K562 (cell line): ENCODE measurements at regions not wholly inside any gene's neighbourhood (a gene's known extent, or its start where the extent isn't known, plus 50 kb on each side); places are given as distances from the start of the nearest gene placed in this dataset.

ENCODE experiments used
- ATF7 ChIP-seq: fragments of 450-650 bp; IDR thresholded peaks from 2 replicates; pipeline ENCODE4 v1.7.1; 2014; ENCODE audit warnings: mild to moderate bottlenecking, moderate library complexity
- CBFA2T2 ChIP-seq: fragments of 450-650 bp; conservative IDR thresholded peaks from 2 replicates; pipeline ENCODE4 v1.6.1; 2017; ENCODE audit warnings: mild to moderate bottlenecking
- CXXC5 ChIP-seq: fragments of 250-450 bp; sonication (Bioruptor Pico); IDR thresholded peaks from 2 replicates; pipeline ENCODE4 v1.8.0; 2022; ENCODE audit warnings: inconsistent platforms, mild to moderate bottlenecking, moderate library complexity
- HNRNPH1 ChIP-seq: fragments of 200-400 bp; formaldehyde crosslinking; optimal IDR thresholded peaks from 2 replicates; pipeline ENCODE3; 2017; ENCODE audit warnings: low read depth, mild to moderate bottlenecking, low read length, moderate library complexity
- JUND ChIP-seq, 2 experiments: IDR thresholded peaks; 2 replicates in 1 of 2; 3 replicates in 1 of 2; pipeline ENCODE4 v1.6.1; 2011; ENCODE audit warnings: borderline replicate concordance in 2 of 2, low read depth in 2 of 2, low read length in 2 of 2, improper control_type of control experiment in 1 of 2, missing biosample characterization in 1 of 2, missing genetic modification characterization in 1 of 2, missing genetic modification reagents in 1 of 2
- KDM2B ChIP-seq: fragments of 250-450 bp; sonication (Bioruptor Pico); IDR thresholded peaks from 2 replicates; pipeline ENCODE4 v1.8.0; 2021; ENCODE audit warnings: mild to moderate bottlenecking, moderate library complexity
- LEF1 ChIP-seq: fragments of 450-650 bp; IDR thresholded peaks from 2 replicates; pipeline ENCODE4 v1.6.1; 2016; ENCODE audit warnings: mild to moderate bottlenecking
- MYBL2 ChIP-seq, 2 experiments: fragments of 450-650 bp in 1 of 2; sonication (generic) in 1 of 2; formaldehyde crosslinking in 1 of 2; IDR thresholded peaks; 2 replicates each; pipeline versions ENCODE4 v1.6.1 to v1.8.1; 2017 to 2022; ENCODE audit warnings: borderline replicate concordance in 1 of 2, inconsistent platforms in 1 of 2, low read depth in 1 of 2, mild to moderate bottlenecking in 1 of 2, missing genetic modification reagents in 1 of 2, moderate library complexity in 1 of 2
- RAD51 ChIP-seq: fragments of 450-650 bp; IDR thresholded peaks from 2 replicates; pipeline ENCODE4 v1.7.1; 2016; ENCODE audit warnings: low read depth, mild to moderate bottlenecking, borderline replicate concordance
- RBM22 ChIP-seq: fragments of 200-400 bp; formaldehyde crosslinking; IDR thresholded peaks from 2 replicates; pipeline ENCODE4 v1.6.1; 2018; ENCODE audit warnings: low read length, low read depth; ENCODE audit not compliant: poor library complexity, severe bottlenecking
- SMARCC2 ChIP-seq: fragments of 450-650 bp; IDR thresholded peaks from 2 replicates; pipeline ENCODE4 v1.6.1; 2017; ENCODE audit warnings: antibody characterized with exemption, moderate library complexity, mild to moderate bottlenecking, low read depth
- SREBF2 ChIP-seq: sonication (generic); formaldehyde crosslinking; IDR thresholded peaks from 2 replicates; pipeline ENCODE4 v1.4.0; 2020; ENCODE audit warnings: mild to moderate bottlenecking, missing genetic modification reagents
- ZC3H11A ChIP-seq: IDR thresholded peaks from 2 replicates; pipeline ENCODE4 v1.6.1; 2012; ENCODE audit warnings: low read depth, low read length, improper control_type of control experiment
- ZNF175 ChIP-seq: fragments of 200-800 bp; sonication (Bioruptor generic); IDR thresholded peaks from 2 replicates; pipeline ENCODE4 v1.6.1; 2016; ENCODE audit warnings: low read depth, mild to moderate bottlenecking, missing genetic modification characterization, missing compliant biosample characterization
- ZNF354B ChIP-seq: fragments of 250-450 bp; sonication (Bioruptor Pico); IDR thresholded peaks from 2 replicates; pipeline ENCODE4 v1.4.0; 2020
- TF ChIP-seq, protein P1 (sequence below): sonication (generic); formaldehyde crosslinking; IDR thresholded peaks from 2 replicates; pipeline ENCODE4 v1.9.0; 2022; ENCODE audit warnings: mild to moderate bottlenecking, missing genetic modification reagents
- TF ChIP-seq, protein P2 (sequence below), 2 experiments: fragments of 450-650 bp; formaldehyde crosslinking in 1 of 2; IDR thresholded peaks; 2 replicates each; pipeline versions ENCODE4 v1.4.0 to v1.6.1; 2014 to 2020; ENCODE audit warnings: mild to moderate bottlenecking in 2 of 2, borderline replicate concordance in 1 of 2, low read depth in 1 of 2
- TF ChIP-seq, protein P3 (sequence below): sonication (generic); formaldehyde crosslinking; IDR thresholded peaks from 2 replicates; pipeline ENCODE4 v1.8.0; 2022; ENCODE audit warnings: mild to moderate bottlenecking, missing genetic modification reagents, borderline replicate concordance

DNA sequence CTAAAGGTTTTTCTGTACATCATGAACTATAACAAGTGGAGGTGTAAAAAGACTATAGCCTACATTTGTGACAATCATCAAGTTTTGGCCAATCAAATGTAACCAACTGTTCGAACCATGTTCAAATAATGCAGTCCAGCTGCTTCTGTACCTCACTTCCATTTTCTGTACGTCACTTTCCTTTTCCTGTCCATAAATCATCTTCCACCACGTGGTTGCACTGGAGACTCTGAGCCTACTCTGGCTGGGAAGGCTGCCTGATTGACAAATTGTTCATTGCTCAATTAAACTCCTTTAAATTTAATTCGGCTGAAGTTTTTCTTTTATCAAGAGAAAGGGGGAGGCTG is 270.4 kb upstream of the JARID2 start (continued):
- TF ChIP-seq, protein P1, sequence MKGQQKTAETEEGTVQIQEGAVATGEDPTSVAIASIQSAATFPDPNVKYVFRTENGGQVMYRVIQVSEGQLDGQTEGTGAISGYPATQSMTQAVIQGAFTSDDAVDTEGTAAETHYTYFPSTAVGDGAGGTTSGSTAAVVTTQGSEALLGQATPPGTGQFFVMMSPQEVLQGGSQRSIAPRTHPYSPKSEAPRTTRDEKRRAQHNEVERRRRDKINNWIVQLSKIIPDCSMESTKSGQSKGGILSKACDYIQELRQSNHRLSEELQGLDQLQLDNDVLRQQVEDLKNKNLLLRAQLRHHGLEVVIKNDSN (CRISPR knock-in tag), result peak; percentile 83
- TF ChIP-seq KDM2B, result no peak
- TF ChIP-seq, protein P2, sequence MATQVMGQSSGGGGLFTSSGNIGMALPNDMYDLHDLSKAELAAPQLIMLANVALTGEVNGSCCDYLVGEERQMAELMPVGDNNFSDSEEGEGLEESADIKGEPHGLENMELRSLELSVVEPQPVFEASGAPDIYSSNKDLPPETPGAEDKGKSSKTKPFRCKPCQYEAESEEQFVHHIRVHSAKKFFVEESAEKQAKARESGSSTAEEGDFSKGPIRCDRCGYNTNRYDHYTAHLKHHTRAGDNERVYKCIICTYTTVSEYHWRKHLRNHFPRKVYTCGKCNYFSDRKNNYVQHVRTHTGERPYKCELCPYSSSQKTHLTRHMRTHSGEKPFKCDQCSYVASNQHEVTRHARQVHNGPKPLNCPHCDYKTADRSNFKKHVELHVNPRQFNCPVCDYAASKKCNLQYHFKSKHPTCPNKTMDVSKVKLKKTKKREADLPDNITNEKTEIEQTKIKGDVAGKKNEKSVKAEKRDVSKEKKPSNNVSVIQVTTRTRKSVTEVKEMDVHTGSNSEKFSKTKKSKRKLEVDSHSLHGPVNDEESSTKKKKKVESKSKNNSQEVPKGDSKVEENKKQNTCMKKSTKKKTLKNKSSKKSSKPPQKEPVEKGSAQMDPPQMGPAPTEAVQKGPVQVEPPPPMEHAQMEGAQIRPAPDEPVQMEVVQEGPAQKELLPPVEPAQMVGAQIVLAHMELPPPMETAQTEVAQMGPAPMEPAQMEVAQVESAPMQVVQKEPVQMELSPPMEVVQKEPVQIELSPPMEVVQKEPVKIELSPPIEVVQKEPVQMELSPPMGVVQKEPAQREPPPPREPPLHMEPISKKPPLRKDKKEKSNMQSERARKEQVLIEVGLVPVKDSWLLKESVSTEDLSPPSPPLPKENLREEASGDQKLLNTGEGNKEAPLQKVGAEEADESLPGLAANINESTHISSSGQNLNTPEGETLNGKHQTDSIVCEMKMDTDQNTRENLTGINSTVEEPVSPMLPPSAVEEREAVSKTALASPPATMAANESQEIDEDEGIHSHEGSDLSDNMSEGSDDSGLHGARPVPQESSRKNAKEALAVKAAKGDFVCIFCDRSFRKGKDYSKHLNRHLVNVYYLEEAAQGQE (IDR thresholded peaks at IDR 0.05; ENCODE audit: borderline replicate concordance), result peak; percentile 19; the same call in 1 of the 2 replicates
- TF ChIP-seq, protein P2 (CRISPR knock-in tag; IDR thresholded peaks at IDR 0.05; ENCODE audit: low read depth), result no peak
- peak; percentile 83 for TF ChIP-seq RAD51
- TF ChIP-seq CXXC5 (CRISPR knock-in tag), result no peak
- TF ChIP-seq HNRNPH1, result no peak
- no peak for TF ChIP-seq SMARCC2
- no peak for TF ChIP-seq SREBF2 (CRISPR knock-in tag)
- TF ChIP-seq ATF7, result peak; percentile 43; the same call in 1 of the 2 replicates
- TF ChIP-seq CBFA2T2, result 0 out of 2 replicates have a peak, but pooled peaks have one; percentile 20
- TF ChIP-seq ZC3H11A, result no peak
- TF ChIP-seq JUND (IDR thresholded peaks at IDR 0.05; ENCODE audit: borderline replicate concordance, low read depth, low read length), result no peak
- 0 out of 3 replicates have a peak, but pooled peaks have one; percentile 36 for TF ChIP-seq JUND (tag; IDR thresholded peaks at IDR 0.05; ENCODE audit: borderline replicate concordance, low read depth, low read length)
- no peak for TF ChIP-seq RBM22
- no peak for TF ChIP-seq ZNF354B (CRISPR knock-in tag)
- peak; percentile 79 for TF ChIP-seq MYBL2 (IDR thresholded peaks at IDR 0.05; ENCODE audit: low read depth)
- TF ChIP-seq MYBL2 (CRISPR knock-in tag; IDR thresholded peaks at IDR 0.05; ENCODE audit: borderline replicate concordance), result no peak
- TF ChIP-seq ZNF175, result 0 out of 2 replicates have a peak, but pooled peaks have one; percentile 53
- TF ChIP-seq, protein P3, sequence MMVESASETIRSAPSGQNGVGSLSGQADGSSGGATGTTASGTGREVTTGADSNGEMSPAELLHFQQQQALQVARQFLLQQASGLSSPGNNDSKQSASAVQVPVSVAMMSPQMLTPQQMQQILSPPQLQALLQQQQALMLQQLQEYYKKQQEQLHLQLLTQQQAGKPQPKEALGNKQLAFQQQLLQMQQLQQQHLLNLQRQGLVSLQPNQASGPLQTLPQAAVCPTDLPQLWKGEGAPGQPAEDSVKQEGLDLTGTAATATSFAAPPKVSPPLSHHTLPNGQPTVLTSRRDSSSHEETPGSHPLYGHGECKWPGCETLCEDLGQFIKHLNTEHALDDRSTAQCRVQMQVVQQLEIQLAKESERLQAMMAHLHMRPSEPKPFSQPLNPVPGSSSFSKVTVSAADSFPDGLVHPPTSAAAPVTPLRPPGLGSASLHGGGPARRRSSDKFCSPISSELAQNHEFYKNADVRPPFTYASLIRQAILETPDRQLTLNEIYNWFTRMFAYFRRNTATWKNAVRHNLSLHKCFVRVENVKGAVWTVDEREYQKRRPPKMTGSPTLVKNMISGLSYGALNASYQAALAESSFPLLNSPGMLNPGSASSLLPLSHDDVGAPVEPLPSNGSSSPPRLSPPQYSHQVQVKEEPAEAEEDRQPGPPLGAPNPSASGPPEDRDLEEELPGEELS (CRISPR knock-in tag), result no peak
- TF ChIP-seq LEF1, result 0 out of 2 replicates have a peak, but pooled peaks have one; percentile 36
